ENCODE measurements at regions not wholly inside any gene's neighbourhood (a gene's known extent, or its start where the extent isn't known, plus 50 kb on each side); places are given as distances from the start of the nearest gene placed in this dataset.
A peak's percentile ranks its signal among the peaks of the same experiment; 100 is the strongest.

GRCh38 chr5:32511776-32512374 is 67.3 kb upstream of the ZFR start:
- peaks cover under 1% of the 10 kb centered on the region for H3K27me3 Mint-ChIP-seq (ENCODE audit: low read depth)
- H3K9me3 Mint-ChIP-seq: peaks cover 16% of the 10 kb centered on the region
- TF ChIP-seq CTCF (IDR thresholded peaks at IDR 0.05; ENCODE audit: unreplicated experiment in 3 of 3): no peak
- no peaks in the 10 kb centered on the region for H3K36me3 Mint-ChIP-seq (ENCODE audit: low read depth)
- H3K4me3 Mint-ChIP-seq: no peak overlapping the region
- no peak overlapping the region for H3K27ac Mint-ChIP-seq
- peaks cover 17% of the 10 kb centered on the region for H3K4me1 Mint-ChIP-seq

DNA sequence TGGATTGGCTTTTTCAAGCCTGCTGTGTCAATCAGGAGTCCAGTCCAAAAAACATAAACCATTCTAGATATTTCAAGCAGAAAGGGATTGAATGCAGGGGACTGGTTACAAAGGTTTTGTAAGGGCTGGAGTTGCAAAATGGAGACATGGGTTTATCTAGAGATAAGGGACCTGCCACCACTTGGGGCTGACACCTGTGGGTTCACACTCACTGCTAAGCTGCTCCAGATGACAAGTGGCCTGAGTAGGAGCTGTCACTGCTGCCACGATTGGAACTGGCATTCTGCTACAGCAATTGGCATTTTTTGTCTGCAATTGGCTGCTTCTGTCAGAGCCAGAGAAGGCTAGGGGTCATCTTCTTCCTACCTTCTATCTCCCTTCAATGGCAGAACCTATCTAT is 66.3 kb upstream of the ZFR start:
- Mint-ChIP-seq H3K27ac (no peak overlapping the region), H3K4me3 (no peak overlapping the region), H3K36me3 (ENCODE audit: low read depth) (no peaks in the 10 kb centered on the region), H3K27me3 (ENCODE audit: low read depth) (no peaks in the 10 kb centered on the region), H3K9me3 (peaks cover 15% of the 10 kb centered on the region), H3K4me1 (peaks cover 27% of the 10 kb centered on the region)
- TF ChIP-seq CTCF (IDR thresholded peaks at IDR 0.05; ENCODE audit: unreplicated experiment in 3 of 3): no peak

DNA sequence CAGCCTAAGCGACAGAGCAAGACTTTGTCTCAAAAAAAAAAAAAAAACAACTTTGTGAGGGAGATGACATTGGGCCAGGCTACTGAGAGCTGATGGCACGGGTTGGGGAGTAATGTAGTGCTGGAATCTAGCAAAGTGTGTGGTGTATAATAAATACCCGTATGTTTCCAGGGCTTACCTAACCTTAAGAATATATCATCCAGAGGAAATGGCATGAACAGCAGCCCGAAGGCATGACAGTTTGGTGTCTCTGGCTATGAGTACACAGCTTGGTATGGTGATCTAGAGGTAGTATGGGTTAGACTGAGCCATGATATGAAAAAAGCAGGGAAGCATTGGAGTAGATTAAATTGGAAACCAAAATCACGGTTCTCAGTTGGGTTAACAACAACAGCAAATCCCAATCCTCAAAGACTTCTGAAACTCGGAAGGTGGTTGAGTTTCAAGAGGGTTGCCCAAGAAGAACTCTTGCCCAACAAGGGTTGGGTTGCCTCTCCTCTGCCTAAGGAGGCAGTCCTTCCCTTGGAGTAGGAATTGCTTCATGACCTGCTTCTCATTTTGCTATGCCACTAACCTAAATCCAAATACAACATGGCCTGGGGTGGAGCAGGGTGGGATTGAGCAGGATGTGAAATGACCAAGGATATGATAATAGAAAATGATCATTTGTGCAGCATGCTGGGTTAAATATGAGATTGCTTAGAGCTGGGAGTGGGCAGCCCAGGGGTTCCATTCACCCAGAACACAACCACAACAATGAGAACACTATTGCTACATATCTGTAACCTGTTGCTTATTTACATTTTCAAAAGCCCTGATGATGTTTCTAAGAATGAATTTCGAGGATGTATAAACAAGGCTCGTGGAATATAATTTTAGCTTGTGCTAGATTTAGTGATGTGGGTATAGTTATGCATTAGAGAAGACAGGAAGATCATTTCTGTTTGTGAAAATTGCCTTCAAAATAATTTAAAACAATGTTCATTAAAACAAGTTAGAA is 64.6 kb upstream of the ZFR start:
- Mint-ChIP-seq H3K36me3 (ENCODE audit: low read depth) (no peaks in the 10 kb centered on the region), H3K4me1 (peaks cover 44% of the 10 kb centered on the region), H3K4me3 (no peak overlapping the region), H3K9me3 (peaks cover 11% of the 10 kb centered on the region), H3K27me3 (ENCODE audit: low read depth) (no peaks in the 10 kb centered on the region), H3K27ac (peak overlapping the region in 1 of 3 experiments; percentile 23)
- no peak for TF ChIP-seq CTCF (IDR thresholded peaks at IDR 0.05; ENCODE audit: unreplicated experiment in 3 of 3)

DNA sequence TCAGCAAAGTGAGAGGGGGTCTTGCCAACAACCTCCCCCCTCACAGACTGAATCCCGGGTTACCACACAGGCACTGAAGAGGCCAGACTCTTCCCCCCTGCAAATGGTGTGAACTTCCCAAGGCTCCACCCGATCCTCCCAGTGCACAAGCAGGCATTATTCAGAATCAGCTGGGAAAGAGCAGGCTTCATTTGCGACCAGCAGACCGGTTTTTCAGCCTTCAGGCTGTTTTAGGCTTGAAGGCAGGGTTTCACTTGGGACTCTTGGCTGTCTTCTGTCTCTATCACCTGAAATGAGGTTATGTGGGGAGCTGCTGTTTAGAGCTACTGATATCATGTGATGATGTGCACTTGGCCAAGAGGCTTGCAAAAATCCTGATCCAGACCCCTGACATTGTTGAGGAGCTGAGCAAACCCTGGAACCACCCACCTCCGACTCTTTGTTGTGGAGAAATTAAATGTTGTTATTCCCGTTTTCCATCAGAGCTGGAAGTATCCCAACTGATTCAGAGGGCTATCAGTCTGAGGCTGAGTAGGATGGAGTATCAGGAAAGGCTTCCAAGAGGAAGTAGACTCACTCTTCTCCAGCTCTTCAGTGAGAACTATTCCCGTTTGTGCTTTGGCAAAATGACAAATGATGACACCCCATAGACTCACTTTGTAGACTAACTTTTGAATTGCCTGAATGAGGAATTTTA is 63.3 kb upstream of the ZFR start:
- Mint-ChIP-seq H3K4me3 (peak overlapping the region in 2 of 3 experiments; percentile 56 to 72), H3K9me3 (peaks cover 6% of the 10 kb centered on the region), H3K4me1 (peaks cover 50% of the 10 kb centered on the region), H3K27ac (peak overlapping the region; percentile 8 to 96 (median 89)), H3K27me3 (ENCODE audit: low read depth) (no peaks in the 10 kb centered on the region), H3K36me3 (ENCODE audit: low read depth) (no peaks in the 10 kb centered on the region)
- no peak for TF ChIP-seq CTCF (IDR thresholded peaks at IDR 0.05; ENCODE audit: unreplicated experiment in 3 of 3)

DNA sequence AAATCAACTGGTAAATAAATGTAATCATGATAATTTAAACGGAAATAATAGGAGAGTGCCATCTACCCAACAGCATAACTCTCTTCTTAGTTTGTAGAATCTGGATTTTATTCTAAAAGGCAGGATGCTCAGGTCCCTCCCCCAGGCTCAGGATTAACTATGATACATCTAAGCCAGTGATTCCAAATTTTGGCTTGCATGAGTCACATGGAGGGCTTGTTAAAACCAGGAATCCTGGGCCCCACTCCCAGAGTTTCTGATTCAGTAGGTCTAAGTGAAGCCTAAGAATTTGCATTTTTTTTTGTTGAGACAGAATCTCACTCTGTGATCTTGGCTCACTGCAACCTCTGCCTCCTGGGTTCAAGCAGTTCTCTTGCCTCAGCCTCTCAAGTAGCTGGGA is 62.3 kb upstream of the ZFR start:
- no peaks in the 10 kb centered on the region for H3K36me3 Mint-ChIP-seq (ENCODE audit: low read depth)
- H3K27ac Mint-ChIP-seq: peak overlapping the region; percentile 94 to 96 (median 95)
- no peak for TF ChIP-seq CTCF (IDR thresholded peaks at IDR 0.05; ENCODE audit: unreplicated experiment in 3 of 3)
- peak overlapping the region; percentile 48 to 77 (median 64) for H3K4me3 Mint-ChIP-seq
- peaks cover 58% of the 10 kb centered on the region for H3K4me1 Mint-ChIP-seq
- H3K27me3 Mint-ChIP-seq (ENCODE audit: low read depth): no peaks in the 10 kb centered on the region
- peaks cover 2% of the 10 kb centered on the region for H3K9me3 Mint-ChIP-seq
